ENCODE measurements at regions not wholly inside any gene's neighbourhood (a gene's known extent, or its start where the extent isn't known, plus 50 kb on each side); places are given as distances from the start of the nearest gene placed in this dataset.

GRCh38 chrX:111041018-111041462 is 55.0 kb upstream of the PAK3 start:
- peak overlapping the region; percentile 75 for H3K27ac Mint-ChIP-seq
- ChIA-PET CTCF (no interaction called here), POLR2A (no interaction called here)
- H3K36me3 ChIP-seq (ENCODE audit: insufficient read depth, low read length), result no peaks in the 10 kb centered on the region
- H3K4me1 ChIP-seq (ENCODE audit: insufficient read depth, low read length), result peaks cover 15% of the 10 kb centered on the region
- intact Hi-C loops (cut with DNase I, micrococcal nuclease), result loop anchor here in 1 of 2 experiments (2.0 kb wide), 1 partner anchor 58 kb away; no protein-coding TSS in a partner anchor
- ATAC-seq (ENCODE audit: poor library complexity), result peak; percentile 85
- no peak overlapping the region for H3K4me3 ChIP-seq (ENCODE audit: low read length)
- peaks cover 11% of the 10 kb centered on the region for H3K4me1 Mint-ChIP-seq (ENCODE audit: low read depth)
- TF ChIP-seq CTCF (IDR thresholded peaks at IDR 0.05), result no peak
- H3K27me3 Mint-ChIP-seq, result no peaks in the 10 kb centered on the region
- H3K4me3 Mint-ChIP-seq, result peak overlapping the region; percentile 7
- no peaks in the 10 kb centered on the region for H3K36me3 Mint-ChIP-seq (ENCODE audit: low read depth)
- DNase-seq, result peak in 8 of 14 experiments; percentile 1 to 73 (median 24)
- peak overlapping the region in 1 of 2 donors; percentile 44 for H3K27ac ChIP-seq (ENCODE audit: low read depth in 1 of 2, low read length in 2 of 2)
- H3K9me3 Mint-ChIP-seq, result no peaks in the 10 kb centered on the region
- no peaks in the 10 kb centered on the region for H3K9me3 ChIP-seq (ENCODE audit: control insufficient read depth in 1 of 2, insufficient read depth in 1 of 2, low read length in 2 of 2)
- H3K27me3 ChIP-seq (ENCODE audit: control insufficient read depth in 1 of 2, insufficient read depth in 2 of 2, low read length in 2 of 2), result no peaks in the 10 kb centered on the region

- H3K4me1 Mint-ChIP-seq (ENCODE audit: low read depth), result peaks cover 11% of the 10 kb centered on the region
- no peaks in the 10 kb centered on the region for H3K27me3 Mint-ChIP-seq
- no peaks in the 10 kb centered on the region for H3K27me3 ChIP-seq (ENCODE audit: control insufficient read depth in 1 of 2, insufficient read depth in 2 of 2, low read length in 2 of 2)
- H3K4me3 Mint-ChIP-seq, result peak overlapping the region; percentile 7
- no peaks in the 10 kb centered on the region for H3K9me3 Mint-ChIP-seq
- peak overlapping the region in 1 of 2 donors; percentile 44 for H3K27ac ChIP-seq (ENCODE audit: low read depth in 1 of 2, low read length in 2 of 2)
- intact Hi-C loops (cut with DNase I, micrococcal nuclease), result loop anchor here in 1 of 2 experiments (2.0 kb wide), 1 partner anchor 58 kb away; no protein-coding TSS in a partner anchor
- H3K27ac Mint-ChIP-seq, result peak overlapping the region; percentile 75
- DNase-seq (no peak), ATAC-seq (ENCODE audit: poor library complexity) (no peak)
- POLR2A ChIA-PET, result no interaction called here
- H3K4me1 ChIP-seq (ENCODE audit: insufficient read depth, low read length), result peaks cover 15% of the 10 kb centered on the region
- H3K36me3 ChIP-seq (ENCODE audit: insufficient read depth, low read length), result no peaks in the 10 kb centered on the region
- no peak overlapping the region for H3K4me3 ChIP-seq (ENCODE audit: low read length)
- H3K9me3 ChIP-seq (ENCODE audit: control insufficient read depth in 1 of 2, insufficient read depth in 1 of 2, low read length in 2 of 2), result no peaks in the 10 kb centered on the region
- H3K36me3 Mint-ChIP-seq (ENCODE audit: low read depth), result no peaks in the 10 kb centered on the region
- TF ChIP-seq CTCF (IDR thresholded peaks at IDR 0.05), result no peak
- CTCF ChIA-PET, result no interaction called here
Measured at GRCh38 chrX:111040377-111041017, 55.5 kb upstream of the PAK3 start.

- H3K9me3 ChIP-seq (ENCODE audit: control insufficient read depth in 1 of 2, insufficient read depth in 1 of 2, low read length in 2 of 2), result no peaks in the 10 kb centered on the region
- H3K4me1 ChIP-seq (ENCODE audit: insufficient read depth, low read length), result peaks cover 15% of the 10 kb centered on the region
- ChIA-PET CTCF (no interaction called here), POLR2A (no interaction called here)
- H3K4me3 ChIP-seq (ENCODE audit: low read length), result no peak overlapping the region
- no peak for TF ChIP-seq CTCF (IDR thresholded peaks at IDR 0.05)
- no peak for ATAC-seq (ENCODE audit: poor library complexity)
- intact Hi-C loops (cut with DNase I, micrococcal nuclease), result loop anchor here in 1 of 2 experiments (2.0 kb wide), 1 partner anchor 59 kb away; no protein-coding TSS in a partner anchor
- H3K36me3 ChIP-seq (ENCODE audit: insufficient read depth, low read length), result no peaks in the 10 kb centered on the region
- H3K36me3 Mint-ChIP-seq (ENCODE audit: low read depth), result no peaks in the 10 kb centered on the region
- no peaks in the 10 kb centered on the region for H3K9me3 Mint-ChIP-seq
- H3K4me3 Mint-ChIP-seq, result no peak overlapping the region
- no peaks in the 10 kb centered on the region for H3K27me3 Mint-ChIP-seq
- no peak for DNase-seq
- H3K27ac ChIP-seq (ENCODE audit: low read depth in 1 of 2, low read length in 2 of 2), result no peak overlapping the region
- H3K4me1 Mint-ChIP-seq (ENCODE audit: low read depth), result peaks cover 11% of the 10 kb centered on the region
- no peaks in the 10 kb centered on the region for H3K27me3 ChIP-seq (ENCODE audit: control insufficient read depth in 1 of 2, insufficient read depth in 2 of 2, low read length in 2 of 2)
- H3K27ac Mint-ChIP-seq, result no peak overlapping the region
Measured at GRCh38 chrX:111039606-111040005, 56.4 kb upstream of the PAK3 start.

Measured in CD4-positive, alpha-beta T cell (primary cell).